ENCODE measurements at regions not wholly inside any gene's neighbourhood (a gene's known extent, or its start where the extent isn't known, plus 50 kb on each side); places are given as distances from the start of the nearest gene placed in this dataset.

DNA sequence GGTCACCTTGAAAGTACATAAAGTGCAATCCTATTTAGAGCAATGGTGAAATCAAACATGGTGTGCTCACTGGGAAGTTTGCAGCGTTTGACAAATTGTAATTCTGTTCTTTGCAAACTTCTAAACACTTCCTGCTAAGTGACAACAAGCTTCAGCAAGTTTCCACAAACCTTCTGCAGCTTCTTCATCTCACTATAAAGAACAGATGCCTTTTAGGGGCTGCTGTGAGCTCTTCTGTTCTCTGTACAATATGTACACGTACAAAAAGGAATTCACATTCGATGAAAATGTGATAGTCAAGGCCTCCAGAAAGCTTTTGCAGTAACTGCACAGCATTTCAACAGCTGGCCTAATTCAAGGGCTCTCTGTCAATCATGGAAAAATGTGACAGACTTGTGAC is 543.1 kb downstream of the CETN3 start:
- TF ChIP-seq, protein P1, sequence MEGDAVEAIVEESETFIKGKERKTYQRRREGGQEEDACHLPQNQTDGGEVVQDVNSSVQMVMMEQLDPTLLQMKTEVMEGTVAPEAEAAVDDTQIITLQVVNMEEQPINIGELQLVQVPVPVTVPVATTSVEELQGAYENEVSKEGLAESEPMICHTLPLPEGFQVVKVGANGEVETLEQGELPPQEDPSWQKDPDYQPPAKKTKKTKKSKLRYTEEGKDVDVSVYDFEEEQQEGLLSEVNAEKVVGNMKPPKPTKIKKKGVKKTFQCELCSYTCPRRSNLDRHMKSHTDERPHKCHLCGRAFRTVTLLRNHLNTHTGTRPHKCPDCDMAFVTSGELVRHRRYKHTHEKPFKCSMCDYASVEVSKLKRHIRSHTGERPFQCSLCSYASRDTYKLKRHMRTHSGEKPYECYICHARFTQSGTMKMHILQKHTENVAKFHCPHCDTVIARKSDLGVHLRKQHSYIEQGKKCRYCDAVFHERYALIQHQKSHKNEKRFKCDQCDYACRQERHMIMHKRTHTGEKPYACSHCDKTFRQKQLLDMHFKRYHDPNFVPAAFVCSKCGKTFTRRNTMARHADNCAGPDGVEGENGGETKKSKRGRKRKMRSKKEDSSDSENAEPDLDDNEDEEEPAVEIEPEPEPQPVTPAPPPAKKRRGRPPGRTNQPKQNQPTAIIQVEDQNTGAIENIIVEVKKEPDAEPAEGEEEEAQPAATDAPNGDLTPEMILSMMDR (IDR thresholded peaks at IDR 0.05; ENCODE audit: insufficient read depth, low read length, poor library complexity, severe bottlenecking): no peak
- TF ChIP-seq EZH2phosphoT487 (conservative IDR thresholded peaks at IDR 0.05; ENCODE audit: low read length): no peak

Measured in SU-DHL-6 (cell line).